K562 (cell line): ENCODE measurements at regions not wholly inside any gene's neighbourhood (a gene's known extent, or its start where the extent isn't known, plus 50 kb on each side); places are given as distances from the start of the nearest gene placed in this dataset.

Experiments used
- ATAC-seq: fragments of 200-7000 bp; cut with Tn5 transposase; 3 replicates; pipeline ENCODE4 v1.9.1; 2020; ENCODE audit warnings: moderate library complexity
- BruUV-seq: library from RNA; stranded (reverse); fragments of 400-500 nt; replicated peaks from 2 replicates; lab custom pipeline; 2021; lab: Mats Ljungman, UMichigan
- CTCF ChIA-PET: fragments of 300-600 bp; formaldehyde crosslinking; extraction: SDS; loops from one replicate; lab custom pipeline; 2021; ENCODE audit warnings: low intra/inter-chr PET ratio; lab: Yijun Ruan, JAX
- POLR2A ChIA-PET: fragments of 300-600, 350-650 bp; sonication (Branson Sonifier 250); formaldehyde crosslinking; extraction: SDS; loops from one replicate; lab custom pipeline; 2021; ENCODE audit warnings: antibody characterized with exemption, inconsistent platforms; lab: Yijun Ruan, JAX
- DNase-seq, 4 experiments: peaks; one replicate each; pipeline versions ENCODE4 v3.0.0 to v3.0.0-alpha.2; 2011 to 2018; ENCODE audit warnings: low spot score in 3 of 4, mixed read lengths in 3 of 4; ENCODE audit errors: extremely low read depth in 1 of 4
- FAIRE-seq: peaks from 2 replicates; lab custom pipeline; 2011; peaks lifted over from hg19 to GRCh38; lab: Jason Lieb, UNC
- H2AFZ ChIP-seq: 2 replicates; pipeline ENCODE4 v1.6.0; 2011; ENCODE audit warnings: low read depth, low read length, control low read depth, inconsistent platforms
- H3K27ac ChIP-seq: fragments of 200-600 bp; 3 replicates; pipeline ENCODE4 v1.8.0; 2011; ENCODE audit warnings: low read depth, mild to moderate bottlenecking, control low read depth, inconsistent platforms, low read length, moderate library complexity, mixed read lengths; ENCODE audit errors: extremely low read depth
- H3K27me3 ChIP-seq, 2 experiments: fragments of 300-600 bp in 1 of 2; 2 replicates in 1 of 2; 3 replicates in 1 of 2; pipeline versions ENCODE4 v1.6.0 to v1.8.0; 2011; ENCODE audit warnings: inconsistent platforms in 2 of 2, low read length in 2 of 2, mild to moderate bottlenecking in 1 of 2, mixed read lengths in 1 of 2, moderate library complexity in 1 of 2; ENCODE audit not compliant: control insufficient read depth in 2 of 2, insufficient read depth in 2 of 2
- H3K36me3 ChIP-seq: fragments of 300-600 bp; 3 replicates; pipeline ENCODE4 v1.8.0; 2011; ENCODE audit warnings: mild to moderate bottlenecking, low read length, inconsistent platforms; ENCODE audit not compliant: control insufficient read depth, insufficient read depth
- H3K4me1 ChIP-seq, 2 experiments: fragments of 200-600 bp in 1 of 2; replicated peaks in 1 of 2; 2 replicates in 1 of 2; 3 replicates in 1 of 2; pipeline versions ENCODE4 v1.5.1 to v1.8.0; 2011; ENCODE audit warnings: inconsistent platforms in 2 of 2, low read length in 2 of 2, mild to moderate bottlenecking in 1 of 2, mixed read lengths in 1 of 2, moderate library complexity in 1 of 2; ENCODE audit not compliant: control insufficient read depth in 2 of 2, insufficient read depth in 2 of 2
- H3K4me2 ChIP-seq: 2 replicates; pipeline ENCODE4 v1.6.1; 2011; ENCODE audit warnings: low read length, control low read depth, inconsistent platforms, mixed read lengths; ENCODE audit not compliant: insufficient read depth
- H3K4me3 ChIP-seq: fragments of 200-600 bp; sonication (generic), shearing (Covaris generic); 2 replicates; pipeline ENCODE4 v1.5.1; 2016; ENCODE audit warnings: control low read depth, inconsistent platforms
- H3K79me2 ChIP-seq: fragments of 200-600 bp; 3 replicates; pipeline ENCODE4 v1.8.0; 2011; ENCODE audit warnings: low read length, inconsistent platforms; ENCODE audit not compliant: control insufficient read depth, insufficient read depth
- H3K9ac ChIP-seq, 2 experiments: 2 replicates each; pipeline versions ENCODE4 v1.6.0 to v1.6.1; 2011; ENCODE audit warnings: low read depth in 2 of 2, low read length in 2 of 2, control low read depth in 1 of 2, inconsistent platforms in 1 of 2, mild to moderate bottlenecking in 1 of 2, mixed read lengths in 1 of 2; ENCODE audit not compliant: insufficient read depth in 1 of 2
- H3K9me1 ChIP-seq: one replicate; pipeline ENCODE4 v1.6.0; 2011; ENCODE audit warnings: inconsistent platforms, mild to moderate bottlenecking, low read length, moderate library complexity; ENCODE audit not compliant: control insufficient read depth, insufficient read depth
- H3K9me3 ChIP-seq: replicated peaks from 2 replicates; pipeline ENCODE4 v1.5.1; 2011; ENCODE audit warnings: low read depth, low read length, inconsistent platforms; ENCODE audit not compliant: control insufficient read depth, insufficient read depth
- H4K20me1 ChIP-seq: replicated peaks from 2 replicates; pipeline ENCODE4 v1.6.1; 2011; ENCODE audit warnings: low read length, inconsistent platforms, mixed read lengths; ENCODE audit not compliant: control insufficient read depth, insufficient read depth
- CBX1 ChIP-seq: sonication (generic); IDR thresholded peaks from 2 replicates; pipeline ENCODE4 v1.6.1; 2016; ENCODE audit warnings: antibody characterized with exemption, low read depth, mild to moderate bottlenecking
- CEBPB ChIP-seq: fragments of 450-650 bp; IDR thresholded peaks from 2 replicates; pipeline ENCODE4 v1.6.1; 2016; ENCODE audit warnings: missing genetic modification characterization, missing compliant biosample characterization
- CEBPG ChIP-seq, 3 experiments: fragments of 200-800 bp in 1 of 3; sonication (Bioruptor generic) in 1 of 3; sonication (generic) in 1 of 3; formaldehyde crosslinking in 1 of 3; IDR thresholded peaks in 2 of 3; conservative IDR thresholded peaks in 1 of 3; 2 replicates each; pipeline versions ENCODE4 v1.6.1 to v1.8.0; 2016 to 2022; ENCODE audit warnings: missing compliant biosample characterization in 2 of 3, missing genetic modification characterization in 2 of 3, mild to moderate bottlenecking in 1 of 3, missing genetic modification reagents in 1 of 3
- CGGBP1 ChIP-seq: fragments of 250-450 bp; sonication (Bioruptor Pico); IDR thresholded peaks from 2 replicates; pipeline ENCODE4 v1.9.0; 2021; ENCODE audit warnings: mild to moderate bottlenecking
- E2F4 ChIP-seq: sonication (generic); formaldehyde crosslinking; IDR thresholded peaks from 2 replicates; pipeline ENCODE4 v1.8.0; 2022; ENCODE audit warnings: mild to moderate bottlenecking, low read depth, missing genetic modification reagents
- POLR3G ChIP-seq: IDR thresholded peaks from 2 replicates; pipeline ENCODE4 v1.6.1; 2011; ENCODE audit not compliant: insufficient read length, insufficient replicate concordance; ENCODE audit errors: extremely low read depth
- RNF219 ChIP-seq: fragments of 250-450 bp; sonication (Bioruptor Pico); IDR thresholded peaks from 2 replicates; pipeline ENCODE4 v1.5.0; 2022; ENCODE audit warnings: mild to moderate bottlenecking
- ZNF407 ChIP-seq: fragments of 450-650 bp; IDR thresholded peaks from 2 replicates; pipeline ENCODE4 v1.6.1; 2016; ENCODE audit warnings: low read depth
- WGBS: fragments of 100-300 bp; shearing (Covaris generic); methylation state at CpG from one replicate; pipeline ENCODE4 v1.1.6; 2016; ENCODE audit warnings: low coverage, mixed read lengths; ENCODE audit not compliant: insufficient coverage; ENCODE audit errors: missing lambda C conversion rate; 5-methylcytosine and 5-hydroxymethylcytosine counted together
- in situ Hi-C: fragments of 300-500 bp; cut with MboI; formaldehyde crosslinking; loops from 4 replicates; pipeline ENCODE4 v1.15.0; 2018; ENCODE audit warnings: inconsistent platforms, mixed read lengths
- intact Hi-C: fragments of 100-400 bp; cut with micrococcal nuclease; formaldehyde crosslinking; loops from 2 replicates; pipeline ENCODE4 v1.14.2; 2022

- no peak for DNase-seq
- Histone ChIP-seq H3K4me1 (no peaks in the 10 kb centered on the region), H3K79me2 (no peaks in the 10 kb centered on the region), H3K9me3 (no peaks in the 10 kb centered on the region), H3K27me3 (no peaks in the 10 kb centered on the region), H3K27ac (no peak overlapping the region), H3K4me2 (no peak overlapping the region), H3K9me1 (no peaks in the 10 kb centered on the region), H4K20me1 (no peaks in the 10 kb centered on the region), H3K4me3 (no peak overlapping the region), H3K9ac (no peak overlapping the region), H3K36me3 (no peaks in the 10 kb centered on the region), H2AFZ (no peak overlapping the region)
- FAIRE-seq = no peak
- ChIA-PET CTCF (no interaction called here), POLR2A (no interaction called here)
- BruUV-seq = no TSS peak
- intact Hi-C loops (no loop called here), in situ Hi-C loops (no loop called here)
- WGBS = 0% methylated on average over 2 of the region's 2 CpGs
- TF ChIP-seq E2F4 (no peak), RNF219 (CRISPR knock-in tag) (no peak), CEBPG (CRISPR knock-in tag; IDR thresholded peaks at IDR 0.05) (no peak), CEBPG (tag; conservative IDR thresholded peaks at IDR 0.05 in 1 of 2, IDR thresholded peaks at IDR 0.05 in 1 of 2) (0 out of 4 replicates have a peak, but pooled peaks of 1 of the 2 experiments have one; percentile 23), CBX1 (no peak), POLR3G (no peak), CGGBP1 (no peak), CEBPB (tag) (peak; percentile 19; the same call in 1 of the 2 replicates), ZNF407 (no peak)
- ATAC-seq = no peak
Observed at GRCh38 chr2:33719067-33719466, 120.0 kb upstream of the FAM98A start.
